Type B pancreatic cell (in vitro differentiated cells): ENCODE measurements at regions not wholly inside any gene's neighbourhood (a gene's known extent, or its start where the extent isn't known, plus 50 kb on each side); places are given as distances from the start of the nearest gene placed in this dataset.

Source experiments
- DNase-seq: peaks from one replicate; pipeline ENCODE4 v3.0.0; 2021; ENCODE audit warnings: mixed read lengths; ENCODE audit not compliant: unreplicated experiment; ENCODE audit errors: extremely low spot score
- H3K27ac Mint-ChIP-seq: 2 replicates; pipeline ENCODE4 v1.8.0; 2021; ENCODE audit warnings: mild to moderate bottlenecking, mixed read lengths
- H3K27me3 Mint-ChIP-seq: 2 replicates; pipeline ENCODE4 v1.8.0; 2021; ENCODE audit warnings: mixed read lengths
- H3K36me3 Mint-ChIP-seq: 2 replicates; pipeline ENCODE4 v1.8.0; 2021; ENCODE audit warnings: mixed read lengths
- H3K4me1 Mint-ChIP-seq: one replicate; pipeline ENCODE4 v1.8.0; 2021; ENCODE audit warnings: mixed read lengths; ENCODE audit not compliant: unreplicated experiment
- H3K4me3 Mint-ChIP-seq: 2 replicates; pipeline ENCODE4 v1.8.0; 2021; ENCODE audit warnings: mild to moderate bottlenecking, mixed read lengths
- H3K9me3 Mint-ChIP-seq: 2 replicates; pipeline ENCODE4 v1.8.0; 2021; ENCODE audit warnings: mixed read lengths
- TF ChIP-seq, protein P1 (sequence below): fragments of 200-600 bp; sonication (generic); conservative IDR thresholded peaks from 2 replicates; pipeline ENCODE4 v1.5.0; 2021; ENCODE audit warnings: antibody characterized with exemption, mild to moderate bottlenecking

DNA sequence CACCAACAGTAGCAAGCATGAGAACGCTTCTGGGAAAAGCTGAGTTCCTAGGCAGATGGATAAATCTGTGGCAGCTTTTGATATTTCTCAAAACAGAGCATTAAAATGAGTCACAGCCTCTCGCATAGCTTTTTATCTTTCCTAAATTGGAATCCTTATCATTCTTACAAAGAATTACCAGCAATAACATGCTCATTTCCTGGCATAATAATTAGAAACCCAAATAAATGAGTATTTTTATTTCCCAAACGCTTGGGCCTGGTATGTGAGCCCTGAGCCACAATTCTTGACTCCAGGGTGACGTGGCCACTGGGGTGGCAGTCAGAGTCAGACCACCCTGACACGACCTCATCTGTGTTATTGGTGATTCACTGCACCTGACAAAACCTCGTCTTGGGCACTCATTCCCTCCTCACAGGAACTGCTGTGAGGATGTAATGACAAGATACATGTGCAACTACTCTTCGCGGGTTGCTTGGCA is 210.7 kb downstream of the ARL4C start:
- Mint-ChIP-seq H3K9me3 (peaks cover 5% of the 10 kb centered on the region), H3K36me3 (no peaks in the 10 kb centered on the region), H3K27ac (no peak overlapping the region), H3K4me1 (no peaks in the 10 kb centered on the region), H3K27me3 (no peaks in the 10 kb centered on the region), H3K4me3 (no peak overlapping the region)
- no peak for DNase-seq
- TF ChIP-seq, protein P1, sequence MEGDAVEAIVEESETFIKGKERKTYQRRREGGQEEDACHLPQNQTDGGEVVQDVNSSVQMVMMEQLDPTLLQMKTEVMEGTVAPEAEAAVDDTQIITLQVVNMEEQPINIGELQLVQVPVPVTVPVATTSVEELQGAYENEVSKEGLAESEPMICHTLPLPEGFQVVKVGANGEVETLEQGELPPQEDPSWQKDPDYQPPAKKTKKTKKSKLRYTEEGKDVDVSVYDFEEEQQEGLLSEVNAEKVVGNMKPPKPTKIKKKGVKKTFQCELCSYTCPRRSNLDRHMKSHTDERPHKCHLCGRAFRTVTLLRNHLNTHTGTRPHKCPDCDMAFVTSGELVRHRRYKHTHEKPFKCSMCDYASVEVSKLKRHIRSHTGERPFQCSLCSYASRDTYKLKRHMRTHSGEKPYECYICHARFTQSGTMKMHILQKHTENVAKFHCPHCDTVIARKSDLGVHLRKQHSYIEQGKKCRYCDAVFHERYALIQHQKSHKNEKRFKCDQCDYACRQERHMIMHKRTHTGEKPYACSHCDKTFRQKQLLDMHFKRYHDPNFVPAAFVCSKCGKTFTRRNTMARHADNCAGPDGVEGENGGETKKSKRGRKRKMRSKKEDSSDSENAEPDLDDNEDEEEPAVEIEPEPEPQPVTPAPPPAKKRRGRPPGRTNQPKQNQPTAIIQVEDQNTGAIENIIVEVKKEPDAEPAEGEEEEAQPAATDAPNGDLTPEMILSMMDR = no peak

DNA sequence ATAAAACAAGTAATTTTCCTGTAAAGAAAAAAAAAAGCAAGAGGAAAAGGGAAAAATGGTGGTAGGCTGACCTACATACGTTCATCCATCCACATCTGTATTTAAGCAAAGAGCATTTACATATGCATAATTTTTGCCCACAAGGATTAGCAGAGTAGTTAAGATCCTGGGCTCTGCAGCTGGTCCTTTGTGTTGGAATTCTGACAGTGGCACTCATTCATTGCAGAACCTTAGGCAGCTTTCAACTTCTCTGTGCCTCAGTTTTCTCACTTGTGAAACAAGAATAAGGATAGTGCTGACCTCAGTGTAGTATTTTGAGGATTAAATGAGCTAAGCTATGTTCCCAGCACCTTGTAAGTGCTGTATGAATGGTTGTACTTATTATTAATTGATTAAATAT is 211.3 kb downstream of the ARL4C start:
- no peaks in the 10 kb centered on the region for H3K4me1 Mint-ChIP-seq
- H3K27ac Mint-ChIP-seq = no peak overlapping the region
- H3K36me3 Mint-ChIP-seq = no peaks in the 10 kb centered on the region
- no peak overlapping the region for H3K4me3 Mint-ChIP-seq
- TF ChIP-seq, protein P1 = no peak
- peaks cover 5% of the 10 kb centered on the region for H3K9me3 Mint-ChIP-seq
- no peaks in the 10 kb centered on the region for H3K27me3 Mint-ChIP-seq
- DNase-seq = no peak

DNA sequence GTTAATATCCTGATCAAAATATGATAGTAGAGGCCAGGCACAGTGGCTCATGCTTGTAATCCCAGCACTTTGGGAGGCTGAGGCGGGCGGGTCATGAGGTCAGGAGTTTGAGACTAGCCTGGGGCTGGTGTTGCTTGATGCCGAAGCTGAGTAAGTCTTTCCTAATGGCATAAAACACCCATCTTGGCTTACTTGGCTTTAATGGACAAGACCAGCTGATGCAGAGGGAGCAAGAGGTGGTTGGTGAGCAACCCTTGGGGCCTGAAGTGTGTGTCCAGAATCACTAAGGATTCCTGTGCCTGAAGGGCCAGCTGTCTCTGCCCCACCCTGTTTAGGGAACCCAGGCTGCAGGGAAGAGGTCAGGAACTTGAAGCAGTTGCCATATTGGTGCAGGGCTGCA is 217.2 kb downstream of the ARL4C start:
- no peak overlapping the region for H3K4me3 Mint-ChIP-seq
- DNase-seq = no peak
- TF ChIP-seq, protein P1 = no peak
- H3K27ac Mint-ChIP-seq = no peak overlapping the region
- no peaks in the 10 kb centered on the region for H3K4me1 Mint-ChIP-seq
- H3K36me3 Mint-ChIP-seq = no peaks in the 10 kb centered on the region
- H3K9me3 Mint-ChIP-seq = peaks cover 14% of the 10 kb centered on the region
- no peaks in the 10 kb centered on the region for H3K27me3 Mint-ChIP-seq

DNA sequence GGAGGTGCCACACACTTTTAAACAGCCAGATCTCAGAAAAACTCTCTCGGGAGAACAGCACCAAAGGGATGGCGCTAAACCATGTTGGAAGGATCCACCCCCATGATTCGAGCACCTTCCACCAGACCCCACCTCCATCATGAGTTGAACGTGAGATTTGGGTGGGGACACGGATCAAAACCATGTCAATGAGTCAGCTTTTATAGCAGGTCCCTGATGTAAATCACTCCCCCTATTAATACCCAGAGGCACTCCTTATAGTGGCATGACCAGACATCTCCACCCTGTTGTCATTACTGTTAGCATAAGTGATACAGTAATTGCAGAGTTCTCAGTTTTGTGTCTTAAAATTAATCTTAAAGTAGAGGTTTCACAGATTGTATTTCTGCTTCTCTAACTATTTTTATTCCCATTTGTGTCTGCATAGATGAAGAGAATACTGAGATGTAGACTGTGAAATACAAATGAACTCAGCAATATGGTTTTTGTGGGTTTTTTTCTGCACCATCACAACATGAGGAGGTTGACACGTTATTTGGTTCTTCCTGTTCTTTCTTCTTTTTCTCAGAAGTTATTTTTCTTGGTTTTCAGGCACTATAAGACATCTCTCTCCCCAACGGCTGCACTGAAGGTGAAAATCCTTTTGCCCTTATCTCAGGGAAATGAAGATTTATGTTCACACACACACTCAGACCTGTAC is 218.2 kb downstream of the ARL4C start:
- H3K4me1 Mint-ChIP-seq = no peaks in the 10 kb centered on the region
- no peak overlapping the region for H3K4me3 Mint-ChIP-seq
- no peaks in the 10 kb centered on the region for H3K36me3 Mint-ChIP-seq
- H3K9me3 Mint-ChIP-seq = peaks cover 19% of the 10 kb centered on the region
- DNase-seq = no peak
- H3K27ac Mint-ChIP-seq = no peak overlapping the region
- H3K27me3 Mint-ChIP-seq = no peaks in the 10 kb centered on the region
- TF ChIP-seq, protein P1 = no peak

DNA sequence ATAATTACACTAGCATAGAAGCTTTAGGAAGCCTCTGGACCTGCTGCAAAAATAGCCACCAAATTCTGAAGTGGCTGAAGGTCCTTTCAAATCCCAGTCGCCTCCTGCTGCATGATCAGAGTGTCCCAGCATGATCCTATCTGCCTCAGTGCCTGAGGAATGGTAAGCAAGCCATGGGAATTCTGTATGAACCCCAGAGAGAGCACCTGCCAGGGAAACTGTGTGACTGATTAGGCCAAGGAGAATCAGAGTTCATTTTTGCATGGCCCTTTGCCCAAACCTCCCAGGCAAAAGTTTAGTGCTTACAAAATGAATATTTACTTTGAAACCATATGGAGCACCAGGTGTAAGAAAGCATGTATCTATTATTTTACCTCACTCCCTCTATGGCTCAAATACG is 221.4 kb downstream of the ARL4C start:
- H3K4me1 Mint-ChIP-seq = no peaks in the 10 kb centered on the region
- H3K27me3 Mint-ChIP-seq = no peaks in the 10 kb centered on the region
- peaks cover 14% of the 10 kb centered on the region for H3K9me3 Mint-ChIP-seq
- no peak for DNase-seq
- no peak overlapping the region for H3K4me3 Mint-ChIP-seq
- TF ChIP-seq, protein P1 = no peak
- no peaks in the 10 kb centered on the region for H3K36me3 Mint-ChIP-seq
- no peak overlapping the region for H3K27ac Mint-ChIP-seq
